Adrenal gland (tissue), 5 donors: ENCODE measurements at regions not wholly inside any gene's neighbourhood (a gene's known extent, or its start where the extent isn't known, plus 50 kb on each side); places are given as distances from the start of the nearest gene placed in this dataset.

Experiments
- CTCF ChIP-seq, 6 experiments: fragments of 450-650 bp in 4 of 6; fragments of 200-600 bp in 2 of 6; sonication (generic) in 1 of 6; IDR thresholded peaks; 1 replicate in 5 of 6; 2 replicates in 1 of 6; pipeline versions ENCODE4 v1.5.1 to v1.8.0; 2016 to 2021; ENCODE audit warnings: antibody characterized with exemption in 6 of 6, mild to moderate bottlenecking in 2 of 6, moderate library complexity in 1 of 6
- POLR2A ChIP-seq, 2 donors: fragments of 450-650 bp; IDR thresholded peaks; one replicate each; pipeline ENCODE4 v1.6.1; 2017; ENCODE audit warnings: antibody characterized with exemption in 2 of 2, mild to moderate bottlenecking in 2 of 2, moderate library complexity in 1 of 2
- donor health status: DM: no; HTN: no; CAD: no.

DNA sequence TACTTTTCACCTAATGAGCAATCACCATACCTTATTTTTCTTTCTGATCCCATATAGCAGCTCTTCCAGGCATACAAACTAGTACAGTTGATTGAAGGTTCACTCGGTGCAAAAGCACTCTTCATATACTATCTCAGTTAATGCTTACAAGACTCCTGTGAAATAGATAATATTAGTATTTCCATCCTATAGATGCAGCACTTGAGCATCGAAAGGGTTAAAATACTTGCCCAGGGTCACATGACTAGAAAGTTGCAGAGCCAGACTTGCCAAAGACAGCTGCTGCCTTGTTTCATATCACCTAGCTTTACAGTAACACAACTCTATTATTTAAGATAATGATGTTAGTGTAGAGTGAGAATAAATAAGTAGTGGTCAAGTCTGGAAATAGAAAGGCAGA is 466.0 kb upstream of the TNP1 start:
- no peak for TF ChIP-seq CTCF (IDR thresholded peaks at IDR 0.05)
- TF ChIP-seq POLR2A (IDR thresholded peaks at IDR 0.05): no peak
